Neural progenitor cell (in vitro differentiated cells): ENCODE measurements at regions not wholly inside any gene's neighbourhood (a gene's known extent, or its start where the extent isn't known, plus 50 kb on each side); places are given as distances from the start of the nearest gene placed in this dataset.
"Not testable (repeated sequence)": the region's sequence is repeated elsewhere in the genome, so short reads cannot be mapped to it uniquely, and the experiment has no call there.

Source experiments
- DNase-seq: peaks from one replicate; pipeline ENCODE4 v3.0.0-alpha.2; 2016; ENCODE audit warnings: low spot score
- H2AFZ ChIP-seq: fragments of 200-600 bp; sonication (generic); replicated peaks from 2 replicates; pipeline ENCODE4 v1.6.1; 2016; ENCODE audit warnings: antibody characterized with exemption
- H3F3A ChIP-seq: fragments of 200-600 bp; sonication (generic); 2 replicates; pipeline ENCODE4 v1.6.1; 2016; ENCODE audit warnings: antibody characterized with exemption, low read depth
- H3K27ac ChIP-seq: fragments of 200-600 bp; sonication (generic); 2 replicates; pipeline ENCODE4 v1.5.1; 2016; ENCODE audit warnings: mild to moderate bottlenecking
- H3K27me3 ChIP-seq: fragments of 200-600 bp; sonication (generic); 2 replicates; pipeline ENCODE4 v1.6.1; 2016; ENCODE audit warnings: mild to moderate bottlenecking, moderate library complexity
- H3K36me3 ChIP-seq: fragments of 200-600 bp; sonication (generic); 2 replicates; pipeline ENCODE4 v1.5.1; 2016
- H3K4me1 ChIP-seq: fragments of 200-600 bp; sonication (generic); 2 replicates; pipeline ENCODE4 v1.6.1; 2016; ENCODE audit warnings: mixed run types
- H3K4me2 ChIP-seq: fragments of 200-600 bp; sonication (generic); 2 replicates; pipeline ENCODE4 v1.6.1; 2016
- H3K4me3 ChIP-seq: fragments of 200-600 bp; sonication (generic); 2 replicates; pipeline ENCODE4 v1.5.1; 2016
- H3K79me2 ChIP-seq: fragments of 200-600 bp; sonication (generic); 2 replicates; pipeline ENCODE4 v1.6.1; 2016; ENCODE audit warnings: low read depth
- H3K9ac ChIP-seq: fragments of 200-600 bp; sonication (generic); 2 replicates; pipeline ENCODE4 v1.6.1; 2016
- H3K9me3 ChIP-seq: fragments of 200-600 bp; sonication (generic); 2 replicates; pipeline ENCODE4 v1.5.1; 2016; ENCODE audit warnings: low read depth
- H4K20me1 ChIP-seq: fragments of 200-600 bp; sonication (generic); 2 replicates; pipeline ENCODE4 v1.6.1; 2016; ENCODE audit warnings: low read depth
- H3K27ac Mint-ChIP-seq: 3 replicates; pipeline ENCODE4 v1.8.0; 2021; ENCODE audit warnings: mixed read lengths
- H3K27me3 Mint-ChIP-seq: 2 replicates; pipeline ENCODE4 v1.8.0; 2022; ENCODE audit warnings: low read depth, mild to moderate bottlenecking, inconsistent platforms, moderate library complexity, mixed read lengths; ENCODE audit not compliant: insufficient read depth
- H3K36me3 Mint-ChIP-seq: 3 replicates; pipeline ENCODE4 v1.8.0; 2021; ENCODE audit warnings: mixed read lengths
- H3K4me1 Mint-ChIP-seq: 3 replicates; pipeline ENCODE4 v1.8.0; 2021; ENCODE audit warnings: mixed read lengths
- H3K4me3 Mint-ChIP-seq: 3 replicates; pipeline ENCODE4 v1.8.0; 2021; ENCODE audit warnings: mild to moderate bottlenecking, moderate library complexity, mixed read lengths
- H3K9me3 Mint-ChIP-seq: 3 replicates; pipeline ENCODE4 v1.8.0; 2020; ENCODE audit warnings: mixed read lengths
- CTCF ChIP-seq: fragments of 200-600 bp; sonication (generic); IDR thresholded peaks from 2 replicates; pipeline ENCODE4 v1.5.1; 2017; ENCODE audit warnings: antibody characterized with exemption, mild to moderate bottlenecking
- EZH2 ChIP-seq: fragments of 200-600 bp; sonication (generic); IDR thresholded peaks from 2 replicates; pipeline ENCODE4 v1.6.1; 2017; ENCODE audit warnings: antibody characterized with exemption, mild to moderate bottlenecking, moderate library complexity
- EZH2phosphoT487 ChIP-seq: fragments of 200-600 bp; sonication (generic); IDR thresholded peaks from 2 replicates; pipeline ENCODE4 v1.6.1; 2017; ENCODE audit warnings: antibody characterized with exemption

- no peaks in the 10 kb centered on the region for H4K20me1 ChIP-seq
- no peak overlapping the region for H3K27ac Mint-ChIP-seq
- no peaks in the 10 kb centered on the region for H3K36me3 Mint-ChIP-seq
- DNase-seq, result no peak
- H3K9me3 ChIP-seq, result no peaks in the 10 kb centered on the region
- no peaks in the 10 kb centered on the region for H3K27me3 Mint-ChIP-seq
- H3K9me3 Mint-ChIP-seq, result no peaks in the 10 kb centered on the region
- no peak overlapping the region for H2AFZ ChIP-seq
- H3K9ac ChIP-seq, result no peak overlapping the region
- no peak overlapping the region for H3K4me2 ChIP-seq
- no peak overlapping the region for H3K4me3 Mint-ChIP-seq
- no peaks in the 10 kb centered on the region for H3F3A ChIP-seq
- no peaks in the 10 kb centered on the region for H3K4me1 Mint-ChIP-seq
- TF ChIP-seq EZH2phosphoT487 (no peak), EZH2 (no peak), CTCF (no peak)
- no peaks in the 10 kb centered on the region for H3K27me3 ChIP-seq
- no peak overlapping the region for H3K4me3 ChIP-seq
- no peaks in the 10 kb centered on the region for H3K79me2 ChIP-seq
- H3K36me3 ChIP-seq, result no peaks in the 10 kb centered on the region
- no peak overlapping the region for H3K27ac ChIP-seq
- no peaks in the 10 kb centered on the region for H3K4me1 ChIP-seq
These were observed 127.9 kb downstream of the NPIPB5 start for GRCh38 chr16:22638393-22639206.

GRCh38 chr16:22641131-22641628, 130.5 kb downstream of the NPIPB5 start:
- no peaks in the 10 kb centered on the region for H3F3A ChIP-seq
- H3K27me3 Mint-ChIP-seq, result no peaks in the 10 kb centered on the region
- H3K4me3 Mint-ChIP-seq, result no peak overlapping the region
- no peaks in the 10 kb centered on the region for H3K79me2 ChIP-seq
- H4K20me1 ChIP-seq, result no peaks in the 10 kb centered on the region
- no peak overlapping the region for H3K4me3 ChIP-seq
- H3K9me3 ChIP-seq, result no peaks in the 10 kb centered on the region
- H3K4me1 Mint-ChIP-seq, result no peaks in the 10 kb centered on the region
- H2AFZ ChIP-seq, result no peak overlapping the region
- DNase-seq, result peak; percentile 73
- no peaks in the 10 kb centered on the region for H3K36me3 ChIP-seq
- no peaks in the 10 kb centered on the region for H3K9me3 Mint-ChIP-seq
- no peak for TF ChIP-seq EZH2phosphoT487
- TF ChIP-seq CTCF, result no peak
- TF ChIP-seq EZH2, result no peak
- H3K4me1 ChIP-seq, result no peaks in the 10 kb centered on the region
- no peak overlapping the region for H3K27ac ChIP-seq
- H3K9ac ChIP-seq, result no peak overlapping the region
- no peaks in the 10 kb centered on the region for H3K36me3 Mint-ChIP-seq
- H3K27ac Mint-ChIP-seq, result no peak overlapping the region
- no peak overlapping the region for H3K4me2 ChIP-seq
- no peaks in the 10 kb centered on the region for H3K27me3 ChIP-seq

- H3K27me3 ChIP-seq, result no peaks in the 10 kb centered on the region
- H3K79me2 ChIP-seq, result no peaks in the 10 kb centered on the region
- no peaks in the 10 kb centered on the region for H4K20me1 ChIP-seq
- no peak for DNase-seq
- no peak overlapping the region for H2AFZ ChIP-seq
- no peak overlapping the region for H3K9ac ChIP-seq
- Mint-ChIP-seq H3K27ac (no peak overlapping the region), H3K27me3 (no peaks in the 10 kb centered on the region), H3K4me3 (no peak overlapping the region), H3K4me1 (no peaks in the 10 kb centered on the region), H3K36me3 (no peaks in the 10 kb centered on the region), H3K9me3 (no peaks in the 10 kb centered on the region)
- no peaks in the 10 kb centered on the region for H3F3A ChIP-seq
- H3K4me1 ChIP-seq, result no peaks in the 10 kb centered on the region
- TF ChIP-seq CTCF (no peak), EZH2phosphoT487 (no peak), EZH2 (no peak)
- H3K9me3 ChIP-seq, result no peaks in the 10 kb centered on the region
- no peaks in the 10 kb centered on the region for H3K36me3 ChIP-seq
- no peak overlapping the region for H3K4me2 ChIP-seq
- H3K4me3 ChIP-seq, result no peak overlapping the region
- H3K27ac ChIP-seq, result no peak overlapping the region
These were observed 131.9 kb downstream of the NPIPB5 start for GRCh38 chr16:22642416-22643088.

- DNase-seq, H3F3A ChIP-seq, H3K27ac ChIP-seq, H3K4me3 ChIP-seq, H3K4me2 ChIP-seq, H3K27me3 Mint-ChIP-seq, H3K9me3 ChIP-seq, H2AFZ ChIP-seq, H3K4me3 Mint-ChIP-seq, H3K27ac Mint-ChIP-seq, H3K27me3 ChIP-seq, H4K20me1 ChIP-seq, H3K36me3 Mint-ChIP-seq, H3K9ac ChIP-seq, H3K79me2 ChIP-seq, H3K36me3 ChIP-seq, H3K4me1 ChIP-seq, H3K9me3 Mint-ChIP-seq, H3K4me1 Mint-ChIP-seq: not testable (repeated sequence)
These were observed 132.5 kb downstream of the NPIPB5 start for GRCh38 chr16:22643203-22643602.
